Endodermal cell (in vitro differentiated cells): ENCODE measurements at regions not wholly inside any gene's neighbourhood (a gene's known extent, or its start where the extent isn't known, plus 50 kb on each side); places are given as distances from the start of the nearest gene placed in this dataset.
A peak's percentile ranks its signal among the peaks of the same experiment; 100 is the strongest.

Experiments
- DNase-seq: peaks from one replicate; pipeline ENCODE4 v3.0.0-alpha.2; 2017
- H3K27ac ChIP-seq: 2 replicates; pipeline ENCODE4 v1.5.1; 2013; ENCODE audit warnings: mild to moderate bottlenecking, low read depth, low read length, moderate library complexity
- H3K27me3 ChIP-seq: 2 replicates; pipeline ENCODE4 v1.6.1; 2013; ENCODE audit warnings: mild to moderate bottlenecking, low read length, moderate library complexity; ENCODE audit not compliant: insufficient read depth, control insufficient read depth, poor library complexity, severe bottlenecking
- H3K36me3 ChIP-seq: 2 replicates; pipeline ENCODE4 v1.7.0; 2013; ENCODE audit warnings: mild to moderate bottlenecking, low read length, moderate library complexity; ENCODE audit not compliant: control insufficient read depth, insufficient read depth
- H3K4me1 ChIP-seq: one replicate; pipeline ENCODE4 v1.7.0; 2013; ENCODE audit warnings: low read length; ENCODE audit not compliant: control insufficient read depth, insufficient read depth
- H3K4me3 ChIP-seq: 2 replicates; pipeline ENCODE4 v1.5.1; 2013; ENCODE audit warnings: mild to moderate bottlenecking, low read length, moderate library complexity
- H3K9ac ChIP-seq: 2 replicates; pipeline ENCODE4 v1.6.1; 2013; ENCODE audit warnings: mild to moderate bottlenecking, low read length, moderate library complexity; ENCODE audit not compliant: poor library complexity, severe bottlenecking; ENCODE audit errors: extremely low read depth
- H3K9me3 ChIP-seq: 2 replicates; pipeline ENCODE4 v1.6.1; 2013; ENCODE audit warnings: mild to moderate bottlenecking, low read length, moderate library complexity; ENCODE audit not compliant: control insufficient read depth
- H3K27ac Mint-ChIP-seq: 2 replicates; pipeline ENCODE4 v1.8.0; 2020; ENCODE audit warnings: mixed read lengths
- H3K27me3 Mint-ChIP-seq: 2 replicates; pipeline ENCODE4 v1.8.0; 2021; ENCODE audit warnings: mild to moderate bottlenecking, mixed read lengths; ENCODE audit not compliant: insufficient read depth
- H3K36me3 Mint-ChIP-seq: 2 replicates; pipeline ENCODE4 v1.8.0; 2020; ENCODE audit warnings: low read depth, mixed read lengths
- H3K4me1 Mint-ChIP-seq: 2 replicates; pipeline ENCODE4 v1.8.0; 2020; ENCODE audit warnings: mixed read lengths
- H3K4me3 Mint-ChIP-seq: 2 replicates; pipeline ENCODE4 v1.8.0; 2020; ENCODE audit warnings: mild to moderate bottlenecking, moderate library complexity, mixed read lengths
- H3K9me3 Mint-ChIP-seq: 2 replicates; pipeline ENCODE4 v1.8.0; 2020; ENCODE audit warnings: mild to moderate bottlenecking, mixed read lengths
- CTCF ChIP-seq: fragments of 200-600 bp; sonication (generic); conservative IDR thresholded peaks from 2 replicates; pipeline ENCODE4 v1.5.0; 2021; ENCODE audit warnings: antibody characterized with exemption, mild to moderate bottlenecking
- WGBS, 2 experiments: methylation state at CpG; one replicate each; pipeline versions ENCODE4 v1.1.5 to v1.1.7; 2013; ENCODE audit warnings: missing lambda C conversion rate in 2 of 2, mixed read lengths in 1 of 2; ENCODE audit not compliant: insufficient coverage in 1 of 2, insufficient read length in 1 of 2; 5-methylcytosine and 5-hydroxymethylcytosine counted together

GRCh38 chr3:187809612-187809991, 64.3 kb upstream of the BCL6 start:
- DNase-seq = no peak
- H3K27ac ChIP-seq = no peak overlapping the region
- H3K36me3 Mint-ChIP-seq = no peaks in the 10 kb centered on the region
- H3K36me3 ChIP-seq = no peaks in the 10 kb centered on the region
- no peak overlapping the region for H3K4me3 ChIP-seq
- no peak overlapping the region for H3K27ac Mint-ChIP-seq
- no peak overlapping the region for H3K9ac ChIP-seq
- H3K9me3 ChIP-seq = peaks cover 5% of the 10 kb centered on the region
- no peaks in the 10 kb centered on the region for H3K27me3 Mint-ChIP-seq
- no peak overlapping the region for H3K4me3 Mint-ChIP-seq
- WGBS, 2 experiments = 89 to 100% methylated on average over 3 of the region's 3 CpGs
- TF ChIP-seq CTCF = no peak
- H3K9me3 Mint-ChIP-seq = peaks cover 7% of the 10 kb centered on the region
- H3K27me3 ChIP-seq = no peaks in the 10 kb centered on the region
- no peaks in the 10 kb centered on the region for H3K4me1 ChIP-seq
- H3K4me1 Mint-ChIP-seq = peaks cover 15% of the 10 kb centered on the region

GRCh38 chr3:187810021-187810446, 64.8 kb upstream of the BCL6 start:
- peaks cover 11% of the 10 kb centered on the region for H3K4me1 Mint-ChIP-seq
- H3K9me3 Mint-ChIP-seq = peaks cover 7% of the 10 kb centered on the region
- H3K36me3 Mint-ChIP-seq = no peaks in the 10 kb centered on the region
- Histone ChIP-seq H3K36me3 (no peaks in the 10 kb centered on the region), H3K4me3 (no peak overlapping the region), H3K9me3 (peaks cover 5% of the 10 kb centered on the region), H3K9ac (no peak overlapping the region), H3K4me1 (no peaks in the 10 kb centered on the region), H3K27ac (no peak overlapping the region), H3K27me3 (no peaks in the 10 kb centered on the region)
- no peak overlapping the region for H3K27ac Mint-ChIP-seq
- no peak overlapping the region for H3K4me3 Mint-ChIP-seq
- no peaks in the 10 kb centered on the region for H3K27me3 Mint-ChIP-seq
- WGBS, 2 experiments = 71 to 91% methylated on average over 1 to 3 of the region's 3 CpGs
- DNase-seq = peak; percentile 23
- no peak for TF ChIP-seq CTCF

GRCh38 chr3:187811585-187812250, 66.5 kb upstream of the BCL6 start:
- no peak overlapping the region for H3K4me3 ChIP-seq
- Mint-ChIP-seq H3K36me3 (no peaks in the 10 kb centered on the region), H3K4me1 (peaks cover 11% of the 10 kb centered on the region), H3K27me3 (no peaks in the 10 kb centered on the region), H3K9me3 (no peaks in the 10 kb centered on the region), H3K4me3 (no peak overlapping the region), H3K27ac (no peak overlapping the region)
- WGBS, 2 experiments = 95 to 100% methylated on average over 3 to 4 of the region's 4 CpGs
- no peak for TF ChIP-seq CTCF
- no peaks in the 10 kb centered on the region for H3K36me3 ChIP-seq
- H3K4me1 ChIP-seq = no peaks in the 10 kb centered on the region
- peak; percentile 14 for DNase-seq
- no peaks in the 10 kb centered on the region for H3K27me3 ChIP-seq
- no peak overlapping the region for H3K9ac ChIP-seq
- no peaks in the 10 kb centered on the region for H3K9me3 ChIP-seq
- no peak overlapping the region for H3K27ac ChIP-seq
